ENCODE measurements at regions not wholly inside any gene's neighbourhood (a gene's known extent, or its start where the extent isn't known, plus 50 kb on each side); places are given as distances from the start of the nearest gene placed in this dataset.

- DNase-seq (ENCODE audit: low read depth, low spot score), result no peak
- ChIA-PET POLR2A (no interaction called here), CTCF (interaction anchor here (0.8 to 17.3 kb wide), 7 partner anchors 9 to 167 kb away, joined by 3 to 253 read pairs (median 7); no protein-coding TSS in a partner anchor)
- TF ChIP-seq CTCF (IDR thresholded peaks at IDR 0.05; ENCODE audit: insufficient read depth, low read length, missing control alignments), result no peak
- no peak overlapping the region for H3K4me3 ChIP-seq (ENCODE audit: low read depth, low read length)
Observed at GRCh38 chr3:159837725-159838124, 150.9 kb upstream of the IL12A start.

- ChIA-PET CTCF (interaction anchor here (1.4 to 17.3 kb wide), 6 partner anchors 10 to 166 kb away, joined by 3 to 253 read pairs (median 12); no protein-coding TSS in a partner anchor), POLR2A (no interaction called here)
- no peak for DNase-seq (ENCODE audit: low read depth, low spot score)
- no peak overlapping the region for H3K4me3 ChIP-seq (ENCODE audit: low read depth, low read length)
- no peak for TF ChIP-seq CTCF (IDR thresholded peaks at IDR 0.05; ENCODE audit: insufficient read depth, low read length, missing control alignments)
Observed at GRCh38 chr3:159838938-159839337, 149.7 kb upstream of the IL12A start.

GRCh38 chr3:159839561-159840379 is 148.9 kb upstream of the IL12A start, which contains the start of gene SCHIP1:
Gene SCHIP1 (plus strand): TSS chr3:159839861.
- CTCF ChIA-PET, result interaction anchor here (1.0 to 17.3 kb wide), 6 partner anchors 10 to 165 kb away, joined by 3 to 253 read pairs (median 6); no protein-coding TSS in a partner anchor
- POLR2A ChIA-PET, result no interaction called here
- no peak for TF ChIP-seq CTCF (IDR thresholded peaks at IDR 0.05; ENCODE audit: insufficient read depth, low read length, missing control alignments)
- no peak for DNase-seq (ENCODE audit: low read depth, low spot score)
- H3K4me3 ChIP-seq (ENCODE audit: low read depth, low read length), result no peak within 1 kb of the TSS

- CTCF ChIA-PET, result interaction anchor here (0.9 to 4.0 kb wide), 5 partner anchors 9 to 166 kb away, joined by 3 to 42 read pairs (median 4); no protein-coding TSS in a partner anchor
- DNase-seq (ENCODE audit: low read depth, low spot score), result no peak
- H3K4me3 ChIP-seq (ENCODE audit: low read depth, low read length), result no peak overlapping the region
- TF ChIP-seq CTCF (IDR thresholded peaks at IDR 0.05; ENCODE audit: insufficient read depth, low read length, missing control alignments), result no peak
- POLR2A ChIA-PET, result no interaction called here
Observed at GRCh38 chr3:159840703-159841299, 147.8 kb upstream of the IL12A start.

GRCh38 chr3:159841766-159842165 is 146.9 kb upstream of the IL12A start:
- H3K4me3 ChIP-seq (ENCODE audit: low read depth, low read length), result no peak overlapping the region
- no peak for DNase-seq (ENCODE audit: low read depth, low spot score)
- TF ChIP-seq CTCF (IDR thresholded peaks at IDR 0.05; ENCODE audit: insufficient read depth, low read length, missing control alignments), result no peak
- POLR2A ChIA-PET, result no interaction called here
- CTCF ChIA-PET, result interaction anchor here (0.9 to 1.5 kb wide), 4 partner anchors 11 to 165 kb away, joined by 3 to 15 read pairs (median 4); no protein-coding TSS in a partner anchor

All from AG04449 (cell line).